ENCODE measurements at regions not wholly inside any gene's neighbourhood (a gene's known extent, or its start where the extent isn't known, plus 50 kb on each side); places are given as distances from the start of the nearest gene placed in this dataset.
A peak's percentile ranks its signal among the peaks of the same experiment; 100 is the strongest.

- H3K27ac ChIP-seq = no peak overlapping the region
Measured at GRCh38 chr18:77634494-77634893, 384.8 kb downstream of the GALR1 start.

GRCh38 chr18:77635451-77635850 lies 385.8 kb downstream of the GALR1 start:
- H3K4me1 ChIP-seq = no peaks in the 10 kb centered on the region
- intact Hi-C loops (cut with DNase I; ENCODE audit: low total_unique reads) = no loop called here
- H3K36me3 ChIP-seq = no peaks in the 10 kb centered on the region
- no peak overlapping the region for H3K4me3 ChIP-seq
- no peaks in the 10 kb centered on the region for H3K9me3 ChIP-seq
- peak overlapping the region in 1 of 2 donors; percentile 25 for H3K27ac ChIP-seq
- DNase-seq (ENCODE audit: low spot score in 2 of 2) = no peak
- H3K27me3 ChIP-seq = no peaks in the 10 kb centered on the region
- TF ChIP-seq POLR2A (IDR thresholded peaks at IDR 0.05) (no peak), CTCF (IDR thresholded peaks at IDR 0.05) (no peak), POLR2AphosphoS5 (IDR thresholded peaks at IDR 0.05) (no peak)

More at GRCh38 chr18:77634494-77634893, 384.8 kb downstream of the GALR1 start:
- Histone ChIP-seq H3K4me1 (no peaks in the 10 kb centered on the region), H3K36me3 (no peaks in the 10 kb centered on the region), H3K9me3 (no peaks in the 10 kb centered on the region), H3K4me3 (no peak overlapping the region), H3K27me3 (no peaks in the 10 kb centered on the region)
- TF ChIP-seq CTCF (IDR thresholded peaks at IDR 0.05) = no peak
- TF ChIP-seq POLR2A (IDR thresholded peaks at IDR 0.05) = no peak
- no peak for TF ChIP-seq POLR2AphosphoS5 (IDR thresholded peaks at IDR 0.05)
- no peak for DNase-seq (ENCODE audit: low spot score in 2 of 2)
- intact Hi-C loops (cut with DNase I; ENCODE audit: low total_unique reads) = no loop called here

- DNase-seq (ENCODE audit: low spot score in 2 of 2) = no peak
- no peak for TF ChIP-seq POLR2AphosphoS5 (IDR thresholded peaks at IDR 0.05)
- no peak for TF ChIP-seq POLR2A (IDR thresholded peaks at IDR 0.05)
- TF ChIP-seq CTCF (IDR thresholded peaks at IDR 0.05) = no peak
- Histone ChIP-seq H3K27me3 (no peaks in the 10 kb centered on the region), H3K4me1 (no peaks in the 10 kb centered on the region), H3K4me3 (no peak overlapping the region), H3K36me3 (no peaks in the 10 kb centered on the region), H3K27ac (peak overlapping the region in 1 of 2 donors; percentile 25), H3K9me3 (no peaks in the 10 kb centered on the region)
- intact Hi-C loops (cut with DNase I; ENCODE audit: low total_unique reads) = no loop called here
Measured at GRCh38 chr18:77635858-77636257, 386.2 kb downstream of the GALR1 start.

- DNase-seq (ENCODE audit: low spot score in 2 of 2) = no peak
- no peak overlapping the region for H3K4me3 ChIP-seq
- no peaks in the 10 kb centered on the region for H3K4me1 ChIP-seq
- intact Hi-C loops (cut with DNase I; ENCODE audit: low total_unique reads) = no loop called here
- H3K27me3 ChIP-seq = no peaks in the 10 kb centered on the region
- TF ChIP-seq CTCF (IDR thresholded peaks at IDR 0.05) = no peak
- no peak for TF ChIP-seq POLR2A (IDR thresholded peaks at IDR 0.05)
- TF ChIP-seq POLR2AphosphoS5 (IDR thresholded peaks at IDR 0.05) = no peak
- peaks cover 0 to 8% of the 10 kb centered on the region in 2 donors for H3K9me3 ChIP-seq
- H3K36me3 ChIP-seq = no peaks in the 10 kb centered on the region
- H3K27ac ChIP-seq = no peak overlapping the region
Measured at GRCh38 chr18:77645170-77645872, 395.7 kb downstream of the GALR1 start.

- Histone ChIP-seq H3K27ac (no peak overlapping the region), H3K4me3 (no peak overlapping the region), H3K27me3 (peaks cover 0 to 8% of the 10 kb centered on the region in 2 donors), H3K36me3 (no peaks in the 10 kb centered on the region), H3K9me3 (peaks cover 0 to 8% of the 10 kb centered on the region in 2 donors), H3K4me1 (no peaks in the 10 kb centered on the region)
- no peak for DNase-seq (ENCODE audit: low spot score in 2 of 2)
- TF ChIP-seq CTCF (IDR thresholded peaks at IDR 0.05) = no peak
- TF ChIP-seq POLR2A (IDR thresholded peaks at IDR 0.05) = no peak
- no peak for TF ChIP-seq POLR2AphosphoS5 (IDR thresholded peaks at IDR 0.05)
- intact Hi-C loops (cut with DNase I; ENCODE audit: low total_unique reads) = no loop called here
Measured at GRCh38 chr18:77647472-77647871, 397.8 kb downstream of the GALR1 start.
